ENCODE measurements at regions not wholly inside any gene's neighbourhood (a gene's known extent, or its start where the extent isn't known, plus 50 kb on each side); places are given as distances from the start of the nearest gene placed in this dataset.

DNA sequence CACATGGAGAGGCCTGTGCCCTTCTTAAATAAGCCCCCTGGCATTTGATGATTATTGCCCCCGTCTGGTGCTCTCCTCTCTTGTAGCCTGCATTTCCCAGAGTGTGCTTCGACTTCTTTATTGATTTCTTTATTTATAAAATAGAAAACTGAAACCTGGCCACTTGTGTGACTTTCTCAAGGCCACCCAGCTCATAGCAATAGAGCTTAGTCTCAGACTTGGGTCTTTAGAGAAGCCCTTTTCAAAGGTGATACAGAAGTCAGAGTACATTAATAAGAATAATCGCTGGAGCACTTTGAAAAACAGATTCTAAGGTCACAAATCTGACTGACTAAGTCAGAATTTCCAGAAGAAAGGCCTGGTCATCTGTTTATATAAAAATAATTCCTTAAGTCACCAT, 86.6 kb downstream of the NOC3L start:
- Histone ChIP-seq H3K27ac (ENCODE audit: low read depth in 2 of 2, low read length in 2 of 2) (no peak overlapping the region), H3K9me3 (ENCODE audit: control insufficient read depth in 2 of 3, insufficient read depth in 1 of 3, low read length in 3 of 3) (peaks cover 0 to 6% (median 0%) of the 10 kb centered on the region in 3 donors), H3K4me1 (ENCODE audit: control insufficient read depth in 2 of 3, insufficient read depth in 2 of 3, low read depth in 1 of 3, low read length in 3 of 3) (peaks cover 0 to 2% (median 0%) of the 10 kb centered on the region in 3 donors), H3K27me3 (ENCODE audit: control insufficient read depth, insufficient read depth, low read length) (no peaks in the 10 kb centered on the region), H3K4me3 (ENCODE audit: low read length in 3 of 3) (no peak overlapping the region), H3K9ac (ENCODE audit: low read length in 3 of 3) (no peak overlapping the region), H3K36me3 (ENCODE audit: control insufficient read depth in 2 of 3, insufficient read depth in 3 of 3, low read length in 3 of 3) (no peaks in the 10 kb centered on the region)
- FAIRE-seq = no peak
- TF ChIP-seq, protein P1, sequence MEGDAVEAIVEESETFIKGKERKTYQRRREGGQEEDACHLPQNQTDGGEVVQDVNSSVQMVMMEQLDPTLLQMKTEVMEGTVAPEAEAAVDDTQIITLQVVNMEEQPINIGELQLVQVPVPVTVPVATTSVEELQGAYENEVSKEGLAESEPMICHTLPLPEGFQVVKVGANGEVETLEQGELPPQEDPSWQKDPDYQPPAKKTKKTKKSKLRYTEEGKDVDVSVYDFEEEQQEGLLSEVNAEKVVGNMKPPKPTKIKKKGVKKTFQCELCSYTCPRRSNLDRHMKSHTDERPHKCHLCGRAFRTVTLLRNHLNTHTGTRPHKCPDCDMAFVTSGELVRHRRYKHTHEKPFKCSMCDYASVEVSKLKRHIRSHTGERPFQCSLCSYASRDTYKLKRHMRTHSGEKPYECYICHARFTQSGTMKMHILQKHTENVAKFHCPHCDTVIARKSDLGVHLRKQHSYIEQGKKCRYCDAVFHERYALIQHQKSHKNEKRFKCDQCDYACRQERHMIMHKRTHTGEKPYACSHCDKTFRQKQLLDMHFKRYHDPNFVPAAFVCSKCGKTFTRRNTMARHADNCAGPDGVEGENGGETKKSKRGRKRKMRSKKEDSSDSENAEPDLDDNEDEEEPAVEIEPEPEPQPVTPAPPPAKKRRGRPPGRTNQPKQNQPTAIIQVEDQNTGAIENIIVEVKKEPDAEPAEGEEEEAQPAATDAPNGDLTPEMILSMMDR (IDR thresholded peaks at IDR 0.05; ENCODE audit: borderline replicate concordance, extremely low read depth, insufficient read depth) = no peak
- no peak for DNase-seq
- intact Hi-C loops (cut with DNase I) = no loop called here

DNA sequence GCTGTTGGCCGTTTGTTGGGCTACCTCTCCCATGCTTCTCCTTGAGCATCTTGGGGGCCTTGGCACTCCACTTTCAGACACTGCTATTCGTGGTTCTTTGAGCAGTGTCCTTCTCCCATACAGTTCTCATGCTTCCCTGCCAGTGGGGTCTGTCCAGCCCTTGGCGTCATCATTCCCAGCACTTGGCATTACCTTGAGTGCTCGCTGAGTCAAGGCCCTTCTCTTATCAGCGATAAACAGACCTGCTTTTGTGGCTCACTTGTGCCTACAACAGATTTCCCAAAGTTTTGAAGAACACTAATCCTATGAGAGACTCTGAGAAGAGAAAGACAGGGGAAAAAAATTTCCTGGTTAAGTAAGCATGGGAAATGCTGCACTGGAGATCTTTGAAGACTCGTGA, 85.3 kb downstream of the NOC3L start:
- FAIRE-seq = no peak
- Histone ChIP-seq H3K9me3 (ENCODE audit: control insufficient read depth in 2 of 3, insufficient read depth in 1 of 3, low read length in 3 of 3) (no peaks in the 10 kb centered on the region), H3K9ac (ENCODE audit: low read length in 3 of 3) (no peak overlapping the region), H3K4me1 (ENCODE audit: control insufficient read depth in 2 of 3, insufficient read depth in 2 of 3, low read depth in 1 of 3, low read length in 3 of 3) (peaks cover 0 to 2% (median 0%) of the 10 kb centered on the region in 3 donors), H3K36me3 (ENCODE audit: control insufficient read depth in 2 of 3, insufficient read depth in 3 of 3, low read length in 3 of 3) (no peaks in the 10 kb centered on the region), H3K4me3 (ENCODE audit: low read length in 3 of 3) (no peak overlapping the region), H3K27ac (ENCODE audit: low read depth in 2 of 2, low read length in 2 of 2) (no peak overlapping the region), H3K27me3 (ENCODE audit: control insufficient read depth, insufficient read depth, low read length) (no peaks in the 10 kb centered on the region)
- DNase-seq = no peak
- intact Hi-C loops (cut with DNase I) = no loop called here
- TF ChIP-seq, protein P1 (IDR thresholded peaks at IDR 0.05; ENCODE audit: borderline replicate concordance, extremely low read depth, insufficient read depth) = no peak

- intact Hi-C loops (cut with DNase I) = no loop called here
- DNase-seq (peak in 3 of 5 donors; percentile 18 to 34 (median 30)), FAIRE-seq (no peak)
- H3K9ac ChIP-seq (ENCODE audit: low read length in 3 of 3) = no peak overlapping the region
- H3K36me3 ChIP-seq (ENCODE audit: control insufficient read depth in 2 of 3, insufficient read depth in 3 of 3, low read length in 3 of 3) = peaks cover 0 to 3% (median 0%) of the 10 kb centered on the region in 3 donors
- TF ChIP-seq, protein P1 (IDR thresholded peaks at IDR 0.05; ENCODE audit: borderline replicate concordance, extremely low read depth, insufficient read depth) = peak; percentile 89
- no peaks in the 10 kb centered on the region for H3K9me3 ChIP-seq (ENCODE audit: control insufficient read depth in 2 of 3, insufficient read depth in 1 of 3, low read length in 3 of 3)
- no peaks in the 10 kb centered on the region for H3K27me3 ChIP-seq (ENCODE audit: control insufficient read depth, insufficient read depth, low read length)
- H3K4me1 ChIP-seq (ENCODE audit: control insufficient read depth in 2 of 3, insufficient read depth in 2 of 3, low read depth in 1 of 3, low read length in 3 of 3) = no peaks in the 10 kb centered on the region
- H3K4me3 ChIP-seq (ENCODE audit: low read length in 3 of 3) = no peak overlapping the region
- H3K27ac ChIP-seq (ENCODE audit: low read depth in 2 of 2, low read length in 2 of 2) = no peak overlapping the region
These were observed 82.7 kb downstream of the NOC3L start for GRCh38 chr10:94279835-94280709.
